ENCODE measurements at regions not wholly inside any gene's neighbourhood (a gene's known extent, or its start where the extent isn't known, plus 50 kb on each side); places are given as distances from the start of the nearest gene placed in this dataset.

DNA sequence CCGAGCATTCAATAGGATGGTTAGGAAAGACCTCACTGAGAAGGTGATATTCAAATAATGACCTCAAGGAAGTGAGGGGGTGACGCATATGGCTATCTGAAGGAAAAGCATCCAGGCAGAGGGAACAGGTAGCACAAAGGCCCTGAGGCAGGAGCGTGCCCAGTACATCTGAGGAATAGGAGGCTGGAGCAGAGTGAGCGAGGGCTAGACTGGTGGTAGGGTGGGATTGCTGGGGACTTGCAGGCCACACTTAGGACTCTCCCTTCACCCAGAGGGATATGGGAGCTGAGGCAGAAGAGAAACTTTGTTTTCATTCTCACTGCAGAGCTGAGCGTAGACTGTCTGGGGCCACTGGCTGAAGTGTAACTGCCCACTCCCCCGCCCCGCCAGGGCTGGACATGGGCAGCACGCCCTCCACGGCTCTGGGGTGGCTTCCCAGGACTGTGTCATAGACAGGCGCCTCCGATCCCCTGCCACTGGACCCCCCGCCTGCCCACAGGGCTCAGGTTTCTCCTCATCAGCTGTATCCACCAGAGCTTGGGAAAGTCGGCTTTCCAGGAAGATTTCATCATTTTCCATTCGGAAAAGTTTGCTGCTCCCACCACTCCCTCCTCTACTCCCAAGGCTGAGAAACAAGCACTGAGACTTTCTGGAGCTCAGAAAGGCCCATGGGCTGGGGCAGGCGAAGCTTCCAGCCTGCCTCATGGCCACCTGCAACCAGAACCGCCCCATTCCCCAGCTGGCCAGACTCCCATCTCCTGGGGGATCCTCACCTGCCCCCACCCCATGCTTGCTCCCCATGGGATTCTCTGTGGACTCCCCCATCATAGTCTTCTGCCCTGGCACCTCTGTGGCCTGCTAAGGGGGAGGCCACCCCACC is 142.6 kb downstream of the MRPL14 start:
- TF ChIP-seq, protein P1, sequence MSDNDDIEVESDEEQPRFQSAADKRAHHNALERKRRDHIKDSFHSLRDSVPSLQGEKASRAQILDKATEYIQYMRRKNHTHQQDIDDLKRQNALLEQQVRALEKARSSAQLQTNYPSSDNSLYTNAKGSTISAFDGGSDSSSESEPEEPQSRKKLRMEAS (IDR thresholded peaks at IDR 0.05), result no peak
- no peak for TF ChIP-seq ZNF274 (IDR thresholded peaks at IDR 0.05; ENCODE audit: low read depth, low read length)
- no peak for TF ChIP-seq SP1 (IDR thresholded peaks at IDR 0.05; ENCODE audit: low read depth)
- TF ChIP-seq EGR1 (IDR thresholded peaks at IDR 0.05; ENCODE audit: low read depth), result no peak
- Histone ChIP-seq H3K4me1 (ENCODE audit: control insufficient read depth in 1 of 2, insufficient read depth in 2 of 2, low read length in 2 of 2) (peaks cover 0 to 4% of the 10 kb centered on the region in 2 experiments; a peak in 2 of 4 replicates), H3K36me3 (ENCODE audit: control insufficient read depth in 1 of 2, insufficient read depth in 2 of 2, low read length in 2 of 2) (no peaks in the 10 kb centered on the region), H4K20me1 (ENCODE audit: insufficient read depth) (no peaks in the 10 kb centered on the region), H3K9me2 (ENCODE audit: insufficient read depth) (no peaks in the 10 kb centered on the region), H3K79me2 (ENCODE audit: insufficient read depth, low read length) (no peaks in the 10 kb centered on the region), H3K4me2 (ENCODE audit: low read length) (no peak overlapping the region), H3K27ac (ENCODE audit: low read depth, low read length) (no peak overlapping the region), H3K4me3 (replicated peaks in 1 of 2; ENCODE audit: low read depth in 1 of 2, low read length in 2 of 2) (no peak overlapping the region), H2AFZ (ENCODE audit: low read depth, low read length, poor library complexity, severe bottlenecking) (no peak overlapping the region), H3K9ac (ENCODE audit: low read length) (no peak overlapping the region), H3K9me3 (ENCODE audit: control insufficient read depth in 1 of 2, insufficient read depth in 1 of 2, low read depth in 1 of 2, low read length in 2 of 2) (no peaks in the 10 kb centered on the region), H3K27me3 (ENCODE audit: insufficient read depth, low read length) (no peaks in the 10 kb centered on the region)
- ChIA-PET CTCF (no interaction called here), POLR2A (no interaction called here), RAD21 (ENCODE audit: low non-redundant PET in 1 of 2, low total read pairs in 2 of 2, uncharacterized antibody in 2 of 2, unreplicated experiment in 2 of 2) (no interaction called here)
- DNase-seq (ENCODE audit: low read depth, low spot score), result no peak
- no TSS peak for BruUV-seq (replicated peaks)
- no peak for ATAC-seq
- intact Hi-C loops (cut with micrococcal nuclease), result no loop called here

DNA sequence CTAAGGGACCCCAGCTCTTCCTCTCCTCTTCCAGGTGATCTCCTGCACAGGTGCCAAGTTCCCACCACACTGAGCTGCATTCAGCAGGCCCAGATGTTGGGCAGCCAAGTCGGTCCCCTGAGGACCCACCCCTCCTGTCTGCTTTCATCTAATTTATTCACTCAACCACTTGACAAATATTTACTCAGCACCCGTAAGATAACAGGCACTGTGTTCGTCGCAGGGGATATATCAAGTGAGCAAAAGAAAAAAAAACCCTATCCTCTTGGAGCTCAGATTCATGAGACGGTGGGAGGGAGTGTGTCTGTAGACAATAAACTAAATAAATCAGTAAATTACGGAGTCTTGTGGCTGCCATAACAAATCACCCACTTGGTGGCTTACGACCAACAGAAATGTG is 143.6 kb downstream of the MRPL14 start:
- ATAC-seq (no peak), DNase-seq (ENCODE audit: low read depth, low spot score) (no peak)
- intact Hi-C loops (cut with micrococcal nuclease), result no loop called here
- H3K9me3 ChIP-seq (ENCODE audit: control insufficient read depth in 1 of 2, insufficient read depth in 1 of 2, low read depth in 1 of 2, low read length in 2 of 2), result no peaks in the 10 kb centered on the region
- no peaks in the 10 kb centered on the region for H3K9me2 ChIP-seq (ENCODE audit: insufficient read depth)
- H3K4me3 ChIP-seq (replicated peaks in 1 of 2; ENCODE audit: low read depth in 1 of 2, low read length in 2 of 2), result no peak overlapping the region
- H3K27me3 ChIP-seq (ENCODE audit: insufficient read depth, low read length), result no peaks in the 10 kb centered on the region
- BruUV-seq (replicated peaks), result no TSS peak
- ChIA-PET RAD21 (ENCODE audit: low non-redundant PET in 1 of 2, low total read pairs in 2 of 2, uncharacterized antibody in 2 of 2, unreplicated experiment in 2 of 2) (no interaction called here), CTCF (no interaction called here), POLR2A (no interaction called here)
- no peaks in the 10 kb centered on the region for H4K20me1 ChIP-seq (ENCODE audit: insufficient read depth)
- TF ChIP-seq POLR2AphosphoS5 (IDR thresholded peaks at IDR 0.05; ENCODE audit: low read depth, low read length) (no peak), ELF1 (IDR thresholded peaks at IDR 0.05; ENCODE audit: borderline replicate concordance, low read depth) (no peak), YY1 (IDR thresholded peaks at IDR 0.05; ENCODE audit: extremely low read depth, insufficient replicate concordance, low read depth, low read length) (no peak), TCF7L2 (IDR thresholded peaks at IDR 0.05; ENCODE audit: borderline replicate concordance, extremely low read depth, insufficient read depth, insufficient read length) (no peak), SRF (IDR thresholded peaks at IDR 0.05; ENCODE audit: low read depth) (no peak)
- TF ChIP-seq, protein P2, sequence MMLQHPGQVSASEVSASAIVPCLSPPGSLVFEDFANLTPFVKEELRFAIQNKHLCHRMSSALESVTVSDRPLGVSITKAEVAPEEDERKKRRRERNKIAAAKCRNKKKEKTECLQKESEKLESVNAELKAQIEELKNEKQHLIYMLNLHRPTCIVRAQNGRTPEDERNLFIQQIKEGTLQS (IDR thresholded peaks at IDR 0.05), result no peak
- no peaks in the 10 kb centered on the region for H3K36me3 ChIP-seq (ENCODE audit: control insufficient read depth in 1 of 2, insufficient read depth in 2 of 2, low read length in 2 of 2)
- no peaks in the 10 kb centered on the region for H3K79me2 ChIP-seq (ENCODE audit: insufficient read depth, low read length)
- no peak overlapping the region for H3K27ac ChIP-seq (ENCODE audit: low read depth, low read length)
- no peak overlapping the region for H2AFZ ChIP-seq (ENCODE audit: low read depth, low read length, poor library complexity, severe bottlenecking)
- no peak overlapping the region for H3K4me2 ChIP-seq (ENCODE audit: low read length)
- H3K4me1 ChIP-seq (ENCODE audit: control insufficient read depth in 1 of 2, insufficient read depth in 2 of 2, low read length in 2 of 2), result no peaks in the 10 kb centered on the region
- H3K9ac ChIP-seq (ENCODE audit: low read length), result no peak overlapping the region

Data from HCT116 (cell line).